ENCODE measurements at regions not wholly inside any gene's neighbourhood (a gene's known extent, or its start where the extent isn't known, plus 50 kb on each side); places are given as distances from the start of the nearest gene placed in this dataset.
"Not testable (repeated sequence)": the region's sequence is repeated elsewhere in the genome, so short reads cannot be mapped to it uniquely, and the experiment has no call there.

DNA sequence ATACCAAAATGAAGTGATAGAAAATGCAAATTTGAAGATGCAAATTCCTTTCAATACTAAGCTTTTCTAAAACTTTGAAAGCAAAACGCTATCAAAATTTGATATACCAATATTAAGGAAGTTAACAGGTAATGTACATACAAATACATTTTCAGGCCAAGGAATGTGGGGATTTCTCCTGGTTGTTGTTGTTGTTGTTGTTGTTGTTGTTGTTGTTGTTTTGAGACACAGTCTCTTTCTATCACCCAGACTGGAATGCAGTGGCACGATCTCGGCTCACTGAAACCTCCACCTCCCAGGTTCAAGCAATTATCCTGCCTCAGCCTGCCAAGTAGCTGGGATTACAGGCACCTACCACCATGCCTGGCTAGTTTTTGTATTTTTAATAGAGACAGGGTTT, 224.7 kb upstream of the NEBL start:
- not testable (repeated sequence) for DNase-seq

DNA sequence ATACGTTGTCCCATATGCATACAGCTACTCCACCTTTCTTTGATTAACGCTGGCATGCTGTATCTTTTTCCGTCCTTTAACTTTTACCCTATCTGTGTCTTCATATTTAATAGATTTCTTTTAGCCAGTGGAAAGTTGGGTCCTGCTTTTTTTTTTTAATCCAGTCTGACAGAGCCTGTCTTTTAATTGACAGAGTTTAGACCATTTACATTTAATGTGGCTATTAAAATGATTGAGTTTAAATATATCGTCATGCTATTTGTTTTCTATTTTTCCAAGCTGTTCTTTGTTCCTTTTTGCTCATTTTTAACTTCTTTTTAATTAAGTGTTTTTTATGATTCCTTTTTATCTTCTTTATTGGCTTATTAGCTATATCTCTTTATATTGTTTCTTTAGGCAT, 217.6 kb upstream of the NEBL start:
- no peak for DNase-seq

DNA sequence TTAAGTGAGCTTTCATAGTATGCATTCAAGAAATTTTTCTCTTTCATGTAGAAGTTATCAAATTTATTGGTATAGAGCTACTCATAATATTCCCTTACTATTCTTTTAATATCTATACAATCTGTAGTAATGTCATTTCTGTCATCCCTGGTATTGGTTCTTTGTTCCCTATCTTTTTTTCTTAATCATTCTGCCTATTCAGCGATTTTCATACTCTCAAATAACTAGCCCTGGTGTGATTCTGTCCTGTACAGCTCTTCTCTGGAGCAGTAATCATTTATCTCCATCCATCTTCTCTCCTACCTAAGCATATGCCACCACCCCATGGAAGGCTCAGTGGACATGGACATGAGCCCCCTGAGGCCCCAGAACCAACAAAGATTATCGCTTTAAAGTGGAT, 213.2 kb upstream of the NEBL start:
- DNase-seq = no peak

DNA sequence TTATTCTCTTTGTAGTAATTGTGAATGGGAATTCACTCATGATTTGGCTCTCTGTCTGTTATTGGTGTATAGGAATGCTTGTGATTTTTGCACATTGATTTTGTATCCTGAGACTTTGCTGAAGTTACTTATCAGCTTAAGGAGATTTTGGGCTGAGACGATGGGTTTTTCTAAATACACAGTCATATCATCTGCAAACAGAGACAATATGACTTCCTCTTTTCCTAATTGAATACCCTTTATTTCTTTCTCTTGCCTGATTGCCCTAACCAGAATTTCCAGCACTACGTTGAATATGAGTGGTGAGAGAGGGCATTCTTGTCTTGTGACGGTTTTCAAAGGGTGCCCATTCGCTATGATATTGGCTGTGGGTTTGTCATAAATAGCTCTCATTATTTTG, 209.8 kb upstream of the NEBL start:
- DNase-seq = not testable (repeated sequence)

DNA sequence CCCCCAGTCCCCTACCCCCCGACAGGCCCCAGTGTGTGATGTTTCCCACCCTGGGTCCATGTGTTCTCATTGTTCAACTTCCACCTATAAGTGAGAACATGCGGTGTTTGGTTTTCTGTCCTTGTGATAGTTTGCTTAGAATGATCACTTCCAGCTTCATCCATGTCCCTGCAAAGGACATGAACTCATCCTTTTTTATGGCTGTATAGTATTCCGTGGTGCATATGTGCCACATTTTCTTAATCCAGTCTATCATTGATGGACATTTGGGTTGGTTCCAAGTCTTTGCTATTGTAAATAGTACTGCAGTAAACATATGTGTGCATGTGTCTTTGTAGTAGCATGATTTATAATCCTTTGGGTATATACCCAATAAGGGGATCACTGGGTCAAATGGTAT, 208.2 kb upstream of the NEBL start:
- not testable (repeated sequence) for DNase-seq

DNA sequence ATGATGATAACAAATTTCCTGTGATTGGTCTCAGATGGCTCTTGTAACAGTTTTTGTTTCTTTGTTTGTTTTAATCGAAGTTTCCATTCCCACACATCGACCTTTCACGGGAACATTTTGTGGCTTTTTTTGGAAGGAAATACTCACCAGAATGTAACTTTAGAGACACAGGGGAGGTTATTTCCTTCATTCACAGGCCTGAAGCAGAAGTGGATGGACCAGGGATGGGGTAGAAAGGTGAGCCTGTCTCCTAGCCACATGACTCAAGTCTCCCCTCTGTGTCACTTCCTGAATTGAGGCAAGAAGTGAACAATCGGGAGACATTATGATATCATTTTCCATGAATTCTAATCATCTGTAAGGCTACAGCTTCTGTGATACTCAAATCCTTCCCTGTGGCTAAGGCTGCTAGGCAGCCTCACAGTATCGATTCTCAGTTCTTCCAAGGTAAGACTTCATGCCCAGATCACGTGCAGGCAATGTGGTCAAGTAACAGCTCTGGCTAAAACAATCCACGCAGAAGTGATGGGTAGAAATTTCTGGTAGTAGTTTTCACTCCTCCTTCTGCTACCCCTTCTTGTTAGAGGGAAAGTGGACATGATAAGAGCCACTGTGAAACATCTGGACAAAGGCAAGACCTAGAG, 203.9 kb upstream of the NEBL start:
- DNase-seq = no peak

DNA sequence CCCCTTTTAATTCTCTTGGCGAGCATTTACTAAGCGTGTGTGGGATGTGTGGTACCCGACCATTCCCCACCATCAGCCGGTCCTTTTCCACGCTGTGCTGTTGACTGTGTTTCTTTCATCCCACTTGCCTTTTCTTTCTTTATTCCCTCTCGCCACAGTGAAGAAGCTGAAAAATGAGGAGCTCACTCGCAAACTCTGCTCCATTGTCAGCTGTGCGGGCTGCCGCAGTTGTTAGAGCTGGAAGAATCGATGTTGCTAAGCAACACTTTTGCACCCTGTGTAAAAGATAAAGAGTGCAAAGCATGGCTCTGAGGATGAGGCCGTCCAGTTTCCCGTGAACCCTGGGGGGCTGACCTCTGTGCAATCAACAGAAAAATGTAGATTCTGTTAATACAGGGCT, 203.1 kb upstream of the NEBL start:
- no peak for DNase-seq

DNA sequence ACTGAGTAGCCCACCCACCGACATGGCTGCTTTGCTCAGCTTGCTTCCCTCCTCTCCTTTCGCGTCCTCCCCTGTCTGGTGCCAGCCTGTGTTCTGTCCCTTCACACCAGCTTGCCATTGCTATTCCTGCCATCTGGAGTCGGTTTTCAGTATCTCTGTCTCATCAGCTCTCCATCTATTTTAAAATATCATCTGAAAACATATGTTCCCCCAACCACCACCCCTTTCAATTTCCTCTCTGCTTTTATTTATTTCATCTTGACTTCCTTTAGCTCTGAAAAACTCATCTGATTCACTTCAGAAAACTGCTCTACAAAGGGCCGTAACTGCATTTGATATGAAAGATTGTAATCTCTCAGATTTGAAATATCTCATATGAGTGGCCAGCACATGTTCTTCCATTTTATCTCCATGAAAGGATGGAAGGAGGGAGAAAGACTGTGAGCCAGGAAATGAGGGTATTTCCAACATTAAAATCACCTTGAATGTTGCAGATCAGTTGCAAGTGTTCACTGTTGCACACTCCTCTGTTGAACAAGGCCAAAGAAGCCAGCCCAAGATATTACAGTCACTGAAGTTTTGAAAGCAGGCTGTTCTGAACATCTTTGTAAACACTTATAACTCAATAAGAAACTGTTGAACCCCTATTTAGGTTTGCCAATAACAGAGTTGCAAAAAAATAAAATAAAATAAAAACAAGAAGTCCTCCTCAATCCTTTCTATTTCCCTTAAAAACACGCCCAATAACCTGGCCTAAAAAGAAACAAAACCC, 202.4 kb upstream of the NEBL start:
- DNase-seq = no peak

DNA sequence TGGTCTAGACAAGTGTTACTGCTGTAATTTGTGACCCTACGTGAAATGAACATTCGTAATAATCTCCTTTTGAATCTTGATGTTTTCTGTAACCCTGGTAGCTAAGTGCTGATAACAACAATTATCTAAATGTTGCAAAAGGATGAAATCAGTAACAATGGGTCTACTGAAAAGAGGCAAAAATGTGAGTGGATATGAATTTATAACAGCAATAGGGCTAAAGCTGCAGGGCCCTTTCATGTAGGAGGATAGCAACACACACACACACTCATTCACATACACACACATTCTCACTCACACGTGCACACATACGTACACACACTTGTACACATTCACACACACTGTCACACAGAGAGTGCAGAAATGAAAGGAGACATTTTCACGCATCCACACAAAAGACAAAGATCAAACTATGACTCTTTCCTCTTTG, 200.8 kb upstream of the NEBL start:
- DNase-seq = no peak

DNA sequence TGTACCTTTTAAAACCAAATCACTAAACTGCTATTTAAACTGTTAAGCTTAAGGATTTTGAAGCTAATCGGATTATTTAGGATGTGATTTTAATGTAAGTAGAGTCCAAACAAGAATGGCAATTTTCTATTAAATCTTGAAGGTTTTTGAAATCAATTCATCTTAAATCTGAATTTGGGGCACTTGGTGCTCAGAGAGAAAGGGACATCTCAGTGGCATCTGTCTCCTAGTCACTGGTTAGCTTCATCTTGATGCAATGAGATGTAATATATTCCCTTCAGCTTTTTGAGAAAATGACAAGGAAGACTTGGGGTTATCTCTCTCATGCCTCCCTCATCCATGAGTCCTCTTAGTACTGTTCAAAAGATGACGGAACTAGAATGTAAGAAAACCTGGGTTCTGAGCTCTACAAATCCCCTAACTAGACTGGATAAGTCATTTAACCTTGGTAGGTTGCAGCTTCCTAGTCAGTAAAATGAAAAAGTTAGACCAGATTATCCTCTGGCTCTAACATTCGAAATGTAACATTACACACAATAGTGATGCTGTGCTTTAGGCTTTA, 198.5 kb upstream of the NEBL start:
- no peak for DNase-seq

DNA sequence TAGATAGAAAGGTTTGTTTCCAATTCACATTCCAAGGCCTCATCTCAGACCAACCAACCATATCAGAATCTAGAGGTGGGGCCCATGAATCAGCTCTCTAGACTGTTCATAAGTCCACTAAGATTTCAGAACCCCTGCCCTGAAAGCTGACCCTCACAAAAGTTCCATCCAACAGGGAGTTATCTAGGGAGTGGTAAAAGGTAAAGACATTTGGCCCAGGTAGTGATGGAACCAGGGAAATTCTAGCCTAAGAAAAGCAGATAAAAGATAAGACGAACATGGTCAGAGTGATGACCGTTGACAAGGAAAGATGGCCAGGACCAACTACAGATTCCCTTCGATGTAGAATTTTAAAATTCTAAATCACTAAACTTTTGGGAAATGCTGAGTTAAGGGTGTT, 198.0 kb upstream of the NEBL start:
- DNase-seq = no peak

DNA sequence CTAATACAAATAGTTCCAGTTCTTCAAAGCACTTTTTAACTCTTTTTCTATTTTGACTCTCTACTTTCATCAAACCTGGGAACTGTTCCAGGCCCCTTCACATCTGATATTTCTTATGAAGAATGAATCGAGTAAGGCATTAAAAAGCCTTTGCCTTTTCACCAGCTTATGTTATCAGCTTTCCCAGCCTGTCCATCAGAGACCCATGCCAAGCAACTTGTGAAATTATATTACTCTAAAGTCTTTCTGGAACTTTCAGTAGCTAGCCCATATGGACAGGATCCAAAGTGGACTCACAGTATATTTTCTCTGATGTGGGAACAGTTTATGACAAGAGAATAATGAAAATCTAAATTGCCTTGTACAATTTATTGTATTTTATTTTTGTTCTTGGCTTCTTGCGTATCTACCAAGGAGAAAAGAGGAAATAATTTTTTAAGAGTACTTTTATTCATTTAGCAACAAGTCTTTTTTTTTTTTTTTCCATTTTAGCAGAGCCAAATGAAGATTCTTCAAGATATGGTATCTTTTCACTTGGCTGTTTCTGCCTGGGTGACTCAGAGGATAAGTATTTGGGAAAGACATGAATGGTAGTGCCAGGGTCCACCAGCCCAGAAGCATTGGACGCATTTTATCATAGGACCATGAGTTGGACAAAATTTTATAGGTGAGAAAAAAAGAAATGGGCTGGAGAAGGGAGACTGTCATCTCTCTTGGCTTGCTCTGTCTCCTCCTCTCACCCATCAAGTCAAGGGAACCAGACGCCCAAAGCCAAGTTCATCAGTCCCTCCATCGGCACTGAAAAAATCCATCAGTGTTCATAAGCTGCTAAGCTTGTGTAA, 195.8 kb upstream of the NEBL start:
- no peak for DNase-seq

DNA sequence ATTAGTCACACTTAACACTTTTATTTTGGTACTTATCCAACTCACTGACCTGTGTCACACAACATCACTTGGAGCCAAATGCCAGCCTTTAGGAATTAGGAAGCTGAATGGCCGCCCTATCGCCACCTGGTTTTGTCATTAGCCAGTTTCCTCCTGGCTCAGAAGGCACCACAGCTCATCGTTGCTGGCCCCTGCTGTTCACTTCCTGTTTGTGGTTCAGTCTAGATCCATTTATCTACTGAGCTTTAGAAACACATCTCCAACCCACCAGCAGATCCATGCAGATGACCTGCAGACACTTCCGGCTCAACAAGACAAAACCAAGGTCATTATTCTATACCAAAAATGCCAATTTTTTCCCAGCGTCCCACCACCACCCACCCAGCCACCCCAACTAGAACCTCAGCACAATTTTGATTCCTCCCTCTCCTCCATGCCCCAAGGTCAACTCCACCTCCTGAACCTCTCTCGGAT, 193.5 kb upstream of the NEBL start:
- no peak for DNase-seq

DNA sequence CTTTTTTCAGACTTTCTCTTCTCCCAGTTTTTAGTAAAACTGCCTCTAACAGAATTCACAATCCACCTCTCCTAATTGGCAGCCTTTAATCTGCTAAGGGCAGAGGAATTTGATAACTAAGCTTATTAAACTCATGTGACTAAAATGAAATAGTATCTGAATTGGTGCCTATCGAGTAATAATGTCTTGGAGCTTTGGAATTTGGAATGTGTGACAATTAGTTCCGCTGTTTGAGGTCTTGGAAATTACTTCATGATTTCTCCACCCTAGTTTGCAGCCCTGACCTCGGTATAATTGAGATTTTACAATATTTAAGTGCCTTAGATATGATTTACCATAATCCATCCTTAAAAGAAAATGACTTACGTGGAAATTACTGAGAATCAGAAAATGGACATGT, 190.4 kb upstream of the NEBL start:
- no peak for DNase-seq

DNA sequence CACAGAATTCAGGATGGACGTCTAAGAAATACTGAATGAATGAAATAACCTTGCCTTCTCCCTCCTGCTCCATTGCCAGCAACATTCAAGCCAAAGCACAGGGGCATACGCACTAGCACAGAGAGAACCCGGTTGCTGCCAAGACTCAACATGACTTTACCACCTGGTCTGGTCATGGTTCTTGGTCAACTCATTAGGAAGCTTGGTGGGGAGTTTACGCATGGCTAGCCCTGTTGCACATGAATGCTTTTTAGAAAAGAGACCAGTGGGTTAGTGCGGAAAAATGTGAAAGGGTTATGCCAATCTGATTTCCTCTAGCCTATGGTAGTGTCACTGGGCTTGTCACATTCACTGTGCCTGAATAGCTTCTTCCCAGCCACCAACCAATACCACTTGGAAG, 187.6 kb upstream of the NEBL start:
- DNase-seq = no peak

DNA sequence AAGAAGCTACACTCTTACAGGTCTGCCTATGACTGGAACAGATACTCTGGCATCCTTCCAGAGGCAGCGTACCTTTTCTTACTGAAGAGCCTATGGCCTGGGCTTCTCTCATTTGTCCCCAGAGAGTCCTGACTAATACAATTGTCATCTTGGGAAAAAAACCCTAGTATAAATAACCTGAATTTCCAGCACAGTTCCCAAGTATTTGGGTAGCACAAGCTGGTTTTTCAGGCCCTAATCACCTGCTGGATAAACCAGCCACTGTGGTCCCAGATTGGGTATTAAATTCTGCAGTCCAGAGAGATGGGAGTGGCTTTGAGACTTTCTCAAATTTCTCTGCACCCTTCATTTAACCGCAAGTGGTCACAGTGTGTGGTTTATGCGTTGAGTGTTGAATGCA, 186.8 kb upstream of the NEBL start:
- no peak for DNase-seq

DNA sequence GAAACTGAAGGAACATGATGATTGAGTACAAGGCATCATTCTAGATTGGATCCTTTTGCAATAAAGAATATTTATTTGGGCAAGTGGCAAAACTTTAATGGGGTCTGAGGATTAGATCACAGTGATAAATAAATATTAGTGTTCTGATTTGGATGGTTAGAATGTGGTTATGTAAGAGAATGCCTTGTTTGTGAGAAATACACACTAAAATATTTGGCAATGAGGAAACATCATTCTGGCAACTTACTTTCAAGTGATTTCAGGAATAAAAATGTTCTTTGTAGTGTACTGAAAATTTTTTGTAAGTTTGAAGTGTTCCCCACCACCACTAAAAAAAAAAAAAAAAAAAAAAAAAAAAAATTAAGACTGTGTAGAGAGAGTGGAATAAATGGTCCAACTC, 185.1 kb upstream of the NEBL start:
- no peak for DNase-seq

DNA sequence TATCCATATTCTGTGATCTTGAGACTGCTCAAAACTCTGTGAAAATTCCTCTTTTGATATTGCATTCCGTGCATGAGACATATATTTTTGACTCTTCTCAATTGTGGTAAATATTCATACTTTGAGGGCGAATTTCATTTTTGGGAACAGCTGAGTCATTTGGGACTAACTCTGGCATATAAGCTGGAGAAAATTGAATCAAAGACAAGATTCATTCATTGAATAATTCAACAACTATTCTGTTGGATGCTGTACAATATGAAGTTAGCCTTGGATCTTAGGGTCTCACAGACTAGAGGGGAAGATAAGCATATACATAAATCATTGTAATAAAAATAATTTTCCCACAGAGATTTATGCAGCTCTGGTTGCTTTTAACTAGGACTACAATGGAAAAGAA, 183.2 kb upstream of the NEBL start:
- DNase-seq = no peak

DNA sequence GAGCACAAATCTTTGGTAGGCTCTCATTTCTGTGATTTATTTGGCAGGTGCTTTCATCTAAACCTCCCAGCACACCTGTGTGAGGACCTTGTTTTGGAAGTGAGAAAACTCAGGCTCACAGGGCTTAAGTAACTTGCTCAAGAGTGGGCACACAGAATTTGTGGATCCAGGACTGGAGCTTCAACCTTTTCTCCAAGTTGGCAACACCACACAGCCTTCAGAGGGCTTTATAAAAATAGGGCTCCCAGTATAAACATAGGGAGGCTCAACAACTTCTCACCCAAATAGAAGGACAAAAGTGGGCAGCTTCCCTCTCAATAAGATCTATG, 182.2 kb upstream of the NEBL start:
- no peak for DNase-seq

DNA sequence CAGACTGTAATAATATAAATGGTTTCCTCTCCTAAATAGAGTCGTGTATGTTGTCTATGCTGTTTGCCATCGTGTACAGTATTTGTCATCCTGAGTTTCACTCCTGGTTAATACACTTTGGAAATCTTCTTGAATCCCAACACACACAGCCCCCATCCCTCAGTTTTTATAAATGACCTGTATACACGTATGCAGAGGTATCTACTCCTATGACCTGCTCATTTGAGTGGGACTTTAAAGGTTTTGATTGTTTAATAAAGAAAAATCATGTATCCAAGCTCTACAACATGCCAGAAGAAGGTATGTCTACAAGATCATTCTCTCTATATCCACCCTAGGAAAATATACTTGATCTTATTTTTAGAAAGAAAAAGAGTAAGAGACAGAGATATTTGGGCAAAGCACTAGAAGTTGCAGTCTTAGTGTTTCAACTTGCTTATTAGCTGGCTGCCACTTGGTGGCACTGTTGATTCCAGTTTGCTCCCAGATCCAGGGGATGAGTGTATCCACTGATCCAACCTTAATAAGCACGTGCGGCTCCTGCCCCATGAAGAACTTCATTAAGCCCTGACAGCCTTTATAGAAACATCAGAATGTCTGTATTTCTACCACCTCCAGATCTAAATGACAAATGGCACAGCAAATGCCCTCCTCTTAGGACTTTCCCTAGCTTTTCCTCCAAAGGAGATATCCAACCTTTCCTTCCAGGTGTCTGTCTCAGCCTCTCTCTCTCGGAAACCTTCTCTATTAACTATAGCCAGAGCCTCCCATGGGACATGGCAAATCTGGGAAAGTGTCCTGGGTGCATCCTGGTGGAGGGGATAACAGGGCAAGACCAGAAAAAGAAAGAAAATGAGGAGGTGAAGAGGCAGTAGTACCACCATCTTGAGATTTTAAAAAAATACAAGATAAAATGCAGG, 181.6 kb upstream of the NEBL start:
- peak; percentile 9 for DNase-seq

DNA sequence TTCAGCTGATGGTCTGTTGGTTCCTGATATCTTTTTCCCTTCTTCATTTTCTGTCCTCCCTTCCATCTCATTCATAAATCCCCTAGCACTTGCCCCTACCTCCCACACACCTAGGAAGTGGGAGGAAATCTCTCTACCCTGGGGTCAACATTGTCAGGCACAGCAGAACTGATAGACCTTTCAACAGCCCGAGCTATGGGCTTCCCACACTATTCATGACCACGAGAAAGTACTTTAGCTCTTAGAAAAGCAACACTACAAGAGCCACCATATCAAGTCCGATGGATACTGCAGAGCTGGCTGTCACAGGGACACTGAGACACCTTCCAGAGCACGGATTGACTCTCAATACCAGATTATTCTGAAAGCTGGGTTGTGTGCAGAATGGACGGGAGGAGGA, 180.6 kb upstream of the NEBL start:
- no peak for DNase-seq

DNA sequence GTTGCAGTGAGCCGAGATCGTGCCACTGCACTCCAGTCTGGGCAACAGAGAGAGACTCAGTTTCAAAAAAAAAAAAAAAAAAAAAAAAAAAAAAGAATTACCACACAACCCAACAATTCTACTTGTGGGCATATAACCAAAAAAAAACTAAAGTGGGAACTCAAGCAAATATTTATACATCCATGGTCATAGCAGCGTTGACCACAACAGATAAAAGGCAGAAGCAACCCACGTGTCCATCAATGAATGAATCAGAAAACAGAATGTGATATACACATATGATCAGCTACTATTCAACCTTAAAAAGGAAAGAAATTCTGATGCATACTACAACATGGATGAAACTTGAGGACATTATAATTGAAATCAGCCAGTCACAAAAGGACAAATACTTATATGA, 179.3 kb upstream of the NEBL start:
- no peak for DNase-seq

DNA sequence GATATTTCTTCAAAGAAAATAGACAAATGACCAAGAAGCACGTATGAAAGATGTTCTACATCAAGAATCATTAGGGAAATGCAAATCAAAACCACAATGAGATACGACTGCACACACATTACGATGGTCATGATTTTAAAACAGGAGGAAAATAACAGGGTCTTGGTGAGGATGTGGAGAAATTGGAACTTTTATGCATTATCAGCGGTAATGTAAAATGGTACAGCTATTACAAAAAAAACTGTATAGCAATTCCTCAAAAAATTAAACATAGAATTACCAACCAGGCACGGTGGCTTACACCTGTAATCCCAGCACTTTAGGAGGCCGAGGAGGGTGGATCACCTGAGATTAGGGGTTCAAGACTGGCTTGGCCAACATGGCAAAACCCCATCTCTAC, 178.8 kb upstream of the NEBL start:
- DNase-seq = no peak
